CD14-positive monocyte (primary cell): ENCODE measurements at regions not wholly inside any gene's neighbourhood (a gene's known extent, or its start where the extent isn't known, plus 50 kb on each side); places are given as distances from the start of the nearest gene placed in this dataset.

Source experiments
- DNase-seq, 3 donors: peaks; one replicate each; pipeline ENCODE4 v3.0.0-alpha.2; 2011 to 2022
- H2AFZ ChIP-seq: 2 replicates; pipeline ENCODE4 v1.6.0; 2012; ENCODE audit warnings: mild to moderate bottlenecking, low read depth, low read length, inconsistent platforms; ENCODE audit not compliant: insufficient read depth, poor library complexity, severe bottlenecking
- H3K27ac ChIP-seq, 2 donors: 1 replicate in 1 of 2; 2 replicates in 1 of 2; pipeline ENCODE4 v1.5.1; 2012 to 2013; ENCODE audit warnings: low read length in 2 of 2, control low read depth in 1 of 2, inconsistent platforms in 1 of 2, low read depth in 1 of 2, mild to moderate bottlenecking in 1 of 2
- H3K27me3 ChIP-seq, 2 donors: one replicate each; pipeline versions ENCODE4 v1.6.0 to v1.6.1; 2011 to 2013; ENCODE audit warnings: low read length in 2 of 2; ENCODE audit not compliant: control insufficient read depth in 2 of 2, insufficient read depth in 2 of 2
- H3K36me3 ChIP-seq, 2 donors: replicated peaks in 1 of 2; 1 replicate in 1 of 2; 2 replicates in 1 of 2; pipeline versions ENCODE4 v1.5.1 to v1.6.1; 2012 to 2013; ENCODE audit warnings: low read length in 2 of 2, control low read depth in 1 of 2, inconsistent platforms in 1 of 2, mild to moderate bottlenecking in 1 of 2; ENCODE audit not compliant: insufficient read depth in 2 of 2, control insufficient read depth in 1 of 2
- H3K4me1 ChIP-seq, 2 donors: 1 replicate in 1 of 2; 2 replicates in 1 of 2; pipeline versions ENCODE4 v1.5.1 to v1.6.1; 2012 to 2013; ENCODE audit warnings: low read length in 2 of 2, control low read depth in 1 of 2, inconsistent platforms in 1 of 2, mild to moderate bottlenecking in 1 of 2, moderate library complexity in 1 of 2; ENCODE audit not compliant: insufficient read depth in 2 of 2, control insufficient read depth in 1 of 2
- H3K4me2 ChIP-seq: replicated peaks from 2 replicates; pipeline ENCODE3; 2012; ENCODE audit warnings: low read length, moderate library complexity, mild to moderate bottlenecking; ENCODE audit not compliant: poor library complexity, severe bottlenecking; ENCODE audit errors: extremely low read depth
- H3K4me3 ChIP-seq, 3 experiments: fragments of 200-600 bp in 1 of 3; sonication (generic) in 1 of 3; replicated peaks in 1 of 3; 1 replicate in 2 of 3; 2 replicates in 1 of 3; pipeline ENCODE4 v1.5.1; 2011 to 2013; ENCODE audit warnings: low read length in 3 of 3, mild to moderate bottlenecking in 3 of 3, control low read depth in 2 of 3, low read depth in 2 of 3, inconsistent platforms in 1 of 3, moderate library complexity in 1 of 3
- H3K79me2 ChIP-seq: 2 replicates; pipeline ENCODE4 v1.6.0; 2012; ENCODE audit warnings: mild to moderate bottlenecking, control low read depth, inconsistent platforms, low read length, moderate library complexity; ENCODE audit not compliant: insufficient read depth
- H3K9ac ChIP-seq: 2 replicates; pipeline ENCODE4 v1.6.0; 2017; ENCODE audit warnings: low read length, mild to moderate bottlenecking; ENCODE audit not compliant: insufficient read depth, poor library complexity, severe bottlenecking
- H3K9me3 ChIP-seq, 2 donors: replicated peaks in 1 of 2; 1 replicate in 1 of 2; 2 replicates in 1 of 2; pipeline versions ENCODE4 v1.5.1 to v1.6.1; 2012 to 2013; ENCODE audit warnings: low read length in 2 of 2, control low read depth in 1 of 2; ENCODE audit not compliant: control insufficient read depth in 1 of 2, insufficient read depth in 1 of 2
- H4K20me1 ChIP-seq: 2 replicates; pipeline ENCODE4 v1.6.0; 2012; ENCODE audit warnings: mild to moderate bottlenecking, low read length, control low read depth, moderate library complexity; ENCODE audit not compliant: insufficient read depth
- H3K27ac Mint-ChIP-seq, 7 donors: one replicate each; pipeline ENCODE4 v1.8.0; 2020; ENCODE audit warnings: mild to moderate bottlenecking in 7 of 7, mixed read lengths in 7 of 7, moderate library complexity in 6 of 7, inconsistent platforms in 2 of 7
- H3K27me3 Mint-ChIP-seq, 3 donors: one replicate each; pipeline ENCODE4 v1.8.0; 2021 to 2022; ENCODE audit warnings: low read depth in 3 of 3, mild to moderate bottlenecking in 3 of 3, mixed read lengths in 3 of 3, moderate library complexity in 3 of 3, inconsistent platforms in 1 of 3
- H3K36me3 Mint-ChIP-seq, 2 donors: one replicate each; pipeline ENCODE4 v1.8.0; 2020; ENCODE audit warnings: mixed read lengths in 2 of 2, inconsistent platforms in 1 of 2, mild to moderate bottlenecking in 1 of 2
- H3K4me1 Mint-ChIP-seq: one replicate; pipeline ENCODE4 v1.8.0; 2020; ENCODE audit warnings: mild to moderate bottlenecking, mixed read lengths
- H3K4me3 Mint-ChIP-seq, 2 donors: one replicate each; pipeline ENCODE4 v1.8.0; 2020; ENCODE audit warnings: mild to moderate bottlenecking in 2 of 2, mixed read lengths in 2 of 2, moderate library complexity in 1 of 2
- H3K9me3 Mint-ChIP-seq, 7 donors: one replicate each; pipeline ENCODE4 v1.8.0; 2020 to 2022; ENCODE audit warnings: mixed read lengths in 7 of 7, mild to moderate bottlenecking in 6 of 7, moderate library complexity in 6 of 7, inconsistent platforms in 2 of 7
- CTCF ChIP-seq: fragments of 200-600 bp; IDR thresholded peaks from one replicate; pipeline ENCODE4 v1.8.0; 2022; ENCODE audit warnings: antibody characterized with exemption, mild to moderate bottlenecking
- WGBS: methylation state at CpG from one replicate; pipeline ENCODE4 v1.1.5; 2013; ENCODE audit warnings: missing lambda C conversion rate; ENCODE audit not compliant: insufficient coverage; 5-methylcytosine and 5-hydroxymethylcytosine counted together
- intact Hi-C, 2 donors: fragments of 100-400 bp; cut with micrococcal nuclease; formaldehyde crosslinking; loops; one replicate each; pipeline versions ENCODE4 v1.15.0 to v1.15.1; 2023

GRCh38 chr15:89387140-89387903, 52.7 kb upstream of the POLG start:
- Histone ChIP-seq H3K79me2 (no peaks in the 10 kb centered on the region), H3K27me3 (no peaks in the 10 kb centered on the region), H4K20me1 (no peaks in the 10 kb centered on the region), H3K27ac (no peak overlapping the region), H3K36me3 (no peaks in the 10 kb centered on the region), H3K9ac (no peak overlapping the region), H3K4me1 (peaks cover 20 to 28% of the 10 kb centered on the region in 2 donors), H3K9me3 (no peaks in the 10 kb centered on the region), H3K4me3 (no peak overlapping the region), H2AFZ (no peak overlapping the region), H3K4me2 (no peak overlapping the region)
- no peak for TF ChIP-seq CTCF
- H3K4me3 Mint-ChIP-seq = peak overlapping the region in 1 of 2 donors; percentile 23
- 78% methylated on average over 5 of the region's 12 CpGs for WGBS
- H3K9me3 Mint-ChIP-seq = peaks cover 0 to 2% (median 0%) of the 10 kb centered on the region in 7 donors
- H3K36me3 Mint-ChIP-seq = peaks cover 12 to 13% of the 10 kb centered on the region in 2 donors
- H3K27ac Mint-ChIP-seq = no peak overlapping the region
- intact Hi-C loops = no loop called here
- peaks cover 3 to 8% (median 6%) of the 10 kb centered on the region in 3 donors for H3K27me3 Mint-ChIP-seq
- no peak for DNase-seq
- H3K4me1 Mint-ChIP-seq = peaks cover 46% of the 10 kb centered on the region

- Mint-ChIP-seq H3K4me1 (peaks cover 45% of the 10 kb centered on the region), H3K36me3 (peaks cover 8 to 13% of the 10 kb centered on the region in 2 donors), H3K4me3 (peak overlapping the region; percentile 31 to 48), H3K27ac (peak overlapping the region in 2 of 7 donors; percentile 21 to 63), H3K9me3 (peaks cover 0 to 2% (median 0%) of the 10 kb centered on the region in 7 donors), H3K27me3 (peaks cover 7 to 12% (median 12%) of the 10 kb centered on the region in 3 donors)
- Histone ChIP-seq H3K79me2 (no peaks in the 10 kb centered on the region), H3K27me3 (peaks cover 0 to 4% of the 10 kb centered on the region in 2 donors), H4K20me1 (no peaks in the 10 kb centered on the region), H3K4me2 (peak overlapping the region; percentile 6), H3K4me1 (peaks cover 20 to 27% of the 10 kb centered on the region in 2 donors), H3K27ac (no peak overlapping the region), H3K9ac (no peak overlapping the region), H2AFZ (no peak overlapping the region), H3K4me3 (peak overlapping the region in 1 of 3 experiments; percentile 25), H3K9me3 (no peaks in the 10 kb centered on the region), H3K36me3 (no peaks in the 10 kb centered on the region)
- peak in 2 of 3 donors; percentile 41 to 59 for DNase-seq
- no peak for TF ChIP-seq CTCF
- 10% methylated on average over 2 of the region's 10 CpGs for WGBS
- intact Hi-C loops = no loop called here
Observed at GRCh38 chr15:89385596-89386331, 51.1 kb upstream of the POLG start.
